HepG2 (cell line): ENCODE measurements at regions not wholly inside any gene's neighbourhood (a gene's known extent, or its start where the extent isn't known, plus 50 kb on each side); places are given as distances from the start of the nearest gene placed in this dataset.

Experiments used
- ATAC-seq: fragments of 200-7000 bp; cut with Tn5 transposase; 3 replicates; pipeline ENCODE4 v1.9.1; 2020; ENCODE audit warnings: mild to moderate bottlenecking, moderate library complexity
- BruUV-seq: library from RNA; stranded (reverse); fragments of 400-500 nt; replicated peaks from 2 replicates; lab custom pipeline; 2021; lab: Mats Ljungman, UMichigan
- CTCF ChIA-PET: fragments of 300-600 bp; formaldehyde crosslinking; extraction: SDS; loops from one replicate; lab custom pipeline; 2021; ENCODE audit warnings: low total read pairs, inconsistent platforms, low intra/inter-chr PET ratio; lab: Yijun Ruan, JAX
- POLR2A ChIA-PET: fragments of 350-600 bp; sonication (Branson Sonifier 250); formaldehyde crosslinking; loops from one replicate; lab custom pipeline; 2020; ENCODE audit warnings: antibody characterized with exemption, inconsistent platforms; lab: Yijun Ruan, JAX
- DNase-seq: peaks from one replicate; pipeline ENCODE4 v3.0.0-alpha.2; 2015; ENCODE audit warnings: low spot score
- FAIRE-seq: peaks from 3 replicates; lab custom pipeline; 2011; peaks lifted over from hg19 to GRCh38; lab: Jason Lieb, UNC
- H2AFZ ChIP-seq: one replicate; pipeline ENCODE4 v1.6.1; 2011; ENCODE audit warnings: low read length, inconsistent platforms
- H3K27ac ChIP-seq: fragments of 300-600 bp; 3 replicates; pipeline ENCODE4 v1.8.0; 2011; ENCODE audit warnings: mixed run types, mild to moderate bottlenecking, mixed read lengths, low read length, inconsistent platforms; ENCODE audit not compliant: insufficient read depth; ENCODE audit errors: extremely low read length
- H3K27me3 ChIP-seq, 2 experiments: fragments of 200-600 bp in 1 of 2; 2 replicates in 1 of 2; 3 replicates in 1 of 2; pipeline versions ENCODE4 v1.6.0 to v1.8.0; 2011; ENCODE audit warnings: low read length in 2 of 2, mild to moderate bottlenecking in 2 of 2, moderate library complexity in 2 of 2, inconsistent platforms in 1 of 2; ENCODE audit not compliant: insufficient read depth in 2 of 2, control insufficient read depth in 1 of 2
- H3K36me3 ChIP-seq, 2 experiments: fragments of 200-600 bp in 1 of 2; replicated peaks in 1 of 2; 2 replicates in 1 of 2; 3 replicates in 1 of 2; pipeline versions ENCODE4 v1.5.1 to v1.8.0; 2011; ENCODE audit warnings: low read length in 2 of 2, inconsistent platforms in 1 of 2; ENCODE audit not compliant: insufficient read depth in 2 of 2, control insufficient read depth in 1 of 2
- H3K4me1 ChIP-seq: 2 replicates; pipeline ENCODE4 v1.5.1; 2012; ENCODE audit warnings: low read length, inconsistent platforms; ENCODE audit not compliant: insufficient read depth
- H3K4me2 ChIP-seq: 2 replicates; pipeline ENCODE4 v1.6.0; 2011; ENCODE audit warnings: low read depth, low read length, inconsistent platforms
- H3K4me3 ChIP-seq, 3 experiments: fragments of 200-600 bp in 1 of 3; sonication (generic), shearing (Covaris generic) in 1 of 3; replicated peaks in 1 of 3; 2 replicates each; pipeline ENCODE4 v1.5.1; 2011 to 2016; ENCODE audit warnings: low read length in 3 of 3, inconsistent platforms in 2 of 3, low read depth in 2 of 3, mild to moderate bottlenecking in 2 of 3, control low read depth in 1 of 3, mixed read lengths in 1 of 3; ENCODE audit not compliant: insufficient read depth in 1 of 3
- H3K79me2 ChIP-seq: one replicate; pipeline ENCODE4 v1.6.1; 2011; ENCODE audit warnings: low read length, inconsistent platforms; ENCODE audit not compliant: insufficient read depth
- H3K9ac ChIP-seq: 2 replicates; pipeline ENCODE4 v1.6.0; 2011; ENCODE audit warnings: mild to moderate bottlenecking, low read depth, low read length, inconsistent platforms; ENCODE audit not compliant: insufficient read depth
- H3K9me3 ChIP-seq: 2 replicates; pipeline ENCODE4 v1.5.1; 2012; ENCODE audit warnings: mild to moderate bottlenecking, low read length
- H4K20me1 ChIP-seq: 2 replicates; pipeline ENCODE4 v1.6.0; 2011; ENCODE audit warnings: inconsistent platforms, mild to moderate bottlenecking, low read length, moderate library complexity; ENCODE audit not compliant: insufficient read depth
- ARID3A ChIP-seq: IDR thresholded peaks from 2 replicates; pipeline ENCODE4 v1.6.1; 2012; ENCODE audit warnings: low read depth, low read length, improper control_type of control experiment
- ELF4 ChIP-seq: sonication (generic); formaldehyde crosslinking; IDR thresholded peaks from 2 replicates; pipeline ENCODE4 v1.5.0; 2020; ENCODE audit warnings: missing genetic modification reagents, mild to moderate bottlenecking, moderate library complexity, borderline replicate concordance
- GABPB1 ChIP-seq: IDR thresholded peaks from 2 replicates; pipeline ENCODE4 v1.6.1; 2016; ENCODE audit warnings: mild to moderate bottlenecking, missing genetic modification reagents, moderate library complexity, missing compliant biosample characterization
- HNF4A ChIP-seq: sonication (generic); formaldehyde crosslinking; IDR thresholded peaks from 2 replicates; pipeline ENCODE4 v1.4.0; 2020; ENCODE audit warnings: missing genetic modification reagents
- RFX1 ChIP-seq: fragments of 450-650 bp; IDR thresholded peaks from 2 replicates; pipeline ENCODE4 v1.6.1; 2017
- SP2 ChIP-seq: sonication (generic); formaldehyde crosslinking; IDR thresholded peaks from 2 replicates; pipeline ENCODE4 v1.5.1; 2020; ENCODE audit warnings: mild to moderate bottlenecking, missing genetic modification reagents
- SPEN ChIP-seq: sonication (generic); formaldehyde crosslinking; IDR thresholded peaks from 2 replicates; pipeline ENCODE4 v1.5.1; 2020; ENCODE audit warnings: low read depth, mild to moderate bottlenecking, missing genetic modification reagents
- THAP11 ChIP-seq: IDR thresholded peaks from 2 replicates; pipeline ENCODE4 v1.6.1; 2016; ENCODE audit warnings: missing biosample characterization, missing genetic modification reagents
- ZBTB8A ChIP-seq: sonication (generic); formaldehyde crosslinking; IDR thresholded peaks from 2 replicates; pipeline ENCODE4 v1.4.0; 2020; ENCODE audit warnings: mild to moderate bottlenecking, low read depth, missing genetic modification reagents, borderline replicate concordance
- ZNF232 ChIP-seq: sonication (generic); formaldehyde crosslinking; IDR thresholded peaks from 2 replicates; pipeline ENCODE4 v1.4.0; 2020; ENCODE audit warnings: missing genetic modification reagents, borderline replicate concordance
- ZNF30 ChIP-seq: sonication (generic); formaldehyde crosslinking; IDR thresholded peaks from 2 replicates; pipeline ENCODE4 v1.5.0; 2020; ENCODE audit warnings: mild to moderate bottlenecking, missing genetic modification reagents
- ZNF546 ChIP-seq: sonication (generic); formaldehyde crosslinking; conservative IDR thresholded peaks from 2 replicates; pipeline ENCODE4 v1.8.1; 2023; ENCODE audit warnings: mild to moderate bottlenecking, missing genetic modification reagents
- ZNF619 ChIP-seq: sonication (generic); formaldehyde crosslinking; IDR thresholded peaks from 2 replicates; pipeline ENCODE4 v1.4.0; 2020; ENCODE audit warnings: mild to moderate bottlenecking, missing genetic modification reagents
- ZNF782 ChIP-seq: sonication (generic); formaldehyde crosslinking; IDR thresholded peaks from 2 replicates; pipeline ENCODE4 v1.4.0; 2020; ENCODE audit warnings: missing genetic modification reagents, mild to moderate bottlenecking, borderline replicate concordance
- WGBS: methylation state at CpG from one replicate; pipeline ENCODE4 v1.1.6; 2017; ENCODE audit warnings: low lambda C conversion rate; 5-methylcytosine and 5-hydroxymethylcytosine counted together
- in situ Hi-C: cut with HindIII; loops from 2 replicates; pipeline ENCODE4 v1.10.0; 2017; ENCODE audit warnings: low pct_unique_long_range_greater_than_20kb; ENCODE audit not compliant: extremely low pct_ligation_motif_present
- intact Hi-C: fragments of 100-400 bp; cut with micrococcal nuclease; formaldehyde crosslinking; loops from one replicate; pipeline ENCODE4 v1.10.0; 2022; ENCODE audit not compliant: unreplicated experiment

GRCh38 chr1:157920748-157921147 is 72.7 kb upstream of the KIRREL1 start (continued):
- TF ChIP-seq ZNF232 (no peak), RFX1 (no peak), HNF4A (CRISPR knock-in tag) (no peak), ZNF30 (CRISPR knock-in tag) (no peak), ELF4 (CRISPR knock-in tag) (no peak), ZNF546 (no peak), SPEN (CRISPR knock-in tag) (no peak), ZNF619 (CRISPR knock-in tag) (no peak), GABPB1 (CRISPR knock-in tag) (no peak), SP2 (CRISPR knock-in tag) (no peak), ZBTB8A (no peak), THAP11 (CRISPR knock-in tag) (no peak), ZNF782 (CRISPR knock-in tag) (no peak)

- Histone ChIP-seq H3K4me2 (no peak overlapping the region), H3K4me3 (no peak overlapping the region), H2AFZ (no peak overlapping the region), H3K27me3 (no peaks in the 10 kb centered on the region), H3K36me3 (no peaks in the 10 kb centered on the region), H3K9me3 (no peaks in the 10 kb centered on the region), H3K9ac (no peak overlapping the region), H3K27ac (no peak overlapping the region), H4K20me1 (no peaks in the 10 kb centered on the region), H3K79me2 (no peaks in the 10 kb centered on the region), H3K4me1 (no peaks in the 10 kb centered on the region)
- in situ Hi-C loops (no loop called here), intact Hi-C loops (no loop called here)
- POLR2A ChIA-PET = no interaction called here
- ATAC-seq (no peak), DNase-seq (no peak), FAIRE-seq (no peak)
- BruUV-seq = no TSS peak
- 60% methylated on average over 19 of the region's 34 CpGs for WGBS
- CTCF ChIA-PET = no interaction called here
- TF ChIP-seq ARID3A = no peak
These were observed 67.9 kb upstream of the KIRREL1 start for GRCh38 chr1:157925419-157926166.
